ENCODE measurements at regions not wholly inside any gene's neighbourhood (a gene's known extent, or its start where the extent isn't known, plus 50 kb on each side); places are given as distances from the start of the nearest gene placed in this dataset.
"Not testable (repeated sequence)": the region's sequence is repeated elsewhere in the genome, so short reads cannot be mapped to it uniquely, and the experiment has no call there.

DNA sequence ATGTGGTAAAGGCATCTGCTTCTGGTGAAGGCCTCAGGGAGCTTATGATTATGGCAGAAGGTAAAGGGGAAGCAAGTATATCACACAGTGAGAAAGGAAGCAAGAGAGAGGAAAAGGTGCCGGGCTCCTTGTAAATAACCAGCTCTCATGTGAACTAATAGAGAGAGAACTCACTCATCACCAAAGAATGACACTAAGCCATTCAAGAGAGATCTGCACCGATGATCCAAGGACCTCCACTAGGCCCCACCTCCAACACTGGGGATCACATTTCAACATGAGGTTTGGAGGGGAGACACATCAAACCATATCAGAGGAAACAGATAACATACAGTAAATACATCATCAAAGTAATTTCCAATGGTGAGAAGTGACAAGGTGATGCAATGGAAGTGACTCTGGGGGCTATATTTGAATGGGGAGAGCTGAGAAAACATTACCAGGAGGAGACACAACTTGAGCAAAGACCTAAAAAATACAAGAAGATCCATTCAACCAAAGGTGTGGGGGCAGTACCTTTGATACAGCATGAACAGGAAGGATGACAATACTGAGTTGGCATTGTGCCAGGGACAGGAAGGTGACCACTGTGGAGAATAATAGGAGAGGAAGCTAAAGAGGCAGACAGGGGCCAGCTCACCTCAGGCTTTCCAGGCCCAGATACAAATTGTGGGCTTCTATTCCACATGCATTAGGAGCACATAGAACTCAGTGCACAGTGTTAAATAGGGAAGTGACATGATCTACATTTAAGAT, 134.4 kb upstream of the GRIP1 start:
- H3K36me3 ChIP-seq, result no peaks in the 10 kb centered on the region
- DNase-seq, result no peak
- no peaks in the 10 kb centered on the region for H3K9me3 ChIP-seq
- TF ChIP-seq, protein P1, sequence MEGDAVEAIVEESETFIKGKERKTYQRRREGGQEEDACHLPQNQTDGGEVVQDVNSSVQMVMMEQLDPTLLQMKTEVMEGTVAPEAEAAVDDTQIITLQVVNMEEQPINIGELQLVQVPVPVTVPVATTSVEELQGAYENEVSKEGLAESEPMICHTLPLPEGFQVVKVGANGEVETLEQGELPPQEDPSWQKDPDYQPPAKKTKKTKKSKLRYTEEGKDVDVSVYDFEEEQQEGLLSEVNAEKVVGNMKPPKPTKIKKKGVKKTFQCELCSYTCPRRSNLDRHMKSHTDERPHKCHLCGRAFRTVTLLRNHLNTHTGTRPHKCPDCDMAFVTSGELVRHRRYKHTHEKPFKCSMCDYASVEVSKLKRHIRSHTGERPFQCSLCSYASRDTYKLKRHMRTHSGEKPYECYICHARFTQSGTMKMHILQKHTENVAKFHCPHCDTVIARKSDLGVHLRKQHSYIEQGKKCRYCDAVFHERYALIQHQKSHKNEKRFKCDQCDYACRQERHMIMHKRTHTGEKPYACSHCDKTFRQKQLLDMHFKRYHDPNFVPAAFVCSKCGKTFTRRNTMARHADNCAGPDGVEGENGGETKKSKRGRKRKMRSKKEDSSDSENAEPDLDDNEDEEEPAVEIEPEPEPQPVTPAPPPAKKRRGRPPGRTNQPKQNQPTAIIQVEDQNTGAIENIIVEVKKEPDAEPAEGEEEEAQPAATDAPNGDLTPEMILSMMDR (IDR thresholded peaks at IDR 0.05), result no peak
- no peaks in the 10 kb centered on the region for H3K4me1 ChIP-seq
- intact Hi-C loops (cut with DNase I), result no loop called here
- no peak overlapping the region for H3K27ac ChIP-seq
- no peak for ATAC-seq
- WGBS, 2 donors, result 40 to 48% methylated on average over 2 of the region's 2 CpGs
- no peak overlapping the region for H3K4me3 ChIP-seq
- no peaks in the 10 kb centered on the region for H3K27me3 ChIP-seq

DNA sequence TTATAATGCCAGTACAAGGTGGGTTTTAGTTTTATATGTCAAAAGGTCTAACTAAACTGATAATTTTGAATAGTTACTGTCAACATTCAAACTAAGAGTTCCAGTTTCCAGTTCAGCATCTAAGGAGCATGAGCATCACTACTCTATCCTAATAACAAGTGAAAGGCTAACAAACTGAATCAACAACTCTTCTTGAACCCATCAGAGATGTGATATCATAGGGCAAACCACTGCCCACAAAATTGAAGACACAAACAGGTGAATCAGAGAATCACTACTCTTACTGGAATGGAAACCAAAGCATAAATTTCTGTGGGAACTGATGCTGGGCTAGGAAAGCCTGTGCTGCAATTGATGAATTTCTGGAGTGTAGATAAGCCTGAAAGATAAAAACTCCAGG, 140.7 kb upstream of the GRIP1 start:
- DNase-seq (no peak), ATAC-seq (no peak)
- intact Hi-C loops (cut with DNase I), result no loop called here
- no peaks in the 10 kb centered on the region for H3K36me3 ChIP-seq
- H3K27me3 ChIP-seq, result no peaks in the 10 kb centered on the region
- H3K4me1 ChIP-seq, result no peaks in the 10 kb centered on the region
- no peak overlapping the region for H3K4me3 ChIP-seq
- no peak overlapping the region for H3K27ac ChIP-seq
- H3K9me3 ChIP-seq, result no peaks in the 10 kb centered on the region
- TF ChIP-seq, protein P1 (IDR thresholded peaks at IDR 0.05), result no peak

DNA sequence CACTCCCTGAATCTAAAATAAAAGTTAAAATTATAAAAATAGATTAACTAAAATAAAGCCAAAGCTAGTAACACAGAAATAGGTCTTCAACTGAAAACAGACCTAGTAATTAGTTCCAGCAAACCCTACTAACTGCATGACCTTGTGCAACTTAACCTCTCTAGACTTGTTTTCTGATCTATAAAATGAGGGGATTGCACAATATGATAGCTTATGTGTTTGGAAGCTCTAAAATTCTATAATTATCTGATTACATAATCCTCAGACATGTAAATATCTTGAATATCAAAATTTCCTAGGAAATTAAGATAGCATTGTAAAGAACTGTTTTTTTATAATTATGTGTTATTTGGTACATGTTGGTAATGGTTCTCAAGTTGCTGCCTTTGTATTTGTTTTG, 144.1 kb upstream of the GRIP1 start:
- TF ChIP-seq, protein P1 (IDR thresholded peaks at IDR 0.05), result no peak
- DNase-seq (no peak), ATAC-seq (no peak)
- Histone ChIP-seq H3K9me3 (no peaks in the 10 kb centered on the region), H3K27ac (no peak overlapping the region), H3K4me1 (no peaks in the 10 kb centered on the region), H3K36me3 (no peaks in the 10 kb centered on the region), H3K4me3 (no peak overlapping the region), H3K27me3 (no peaks in the 10 kb centered on the region)
- intact Hi-C loops (cut with DNase I), result no loop called here

DNA sequence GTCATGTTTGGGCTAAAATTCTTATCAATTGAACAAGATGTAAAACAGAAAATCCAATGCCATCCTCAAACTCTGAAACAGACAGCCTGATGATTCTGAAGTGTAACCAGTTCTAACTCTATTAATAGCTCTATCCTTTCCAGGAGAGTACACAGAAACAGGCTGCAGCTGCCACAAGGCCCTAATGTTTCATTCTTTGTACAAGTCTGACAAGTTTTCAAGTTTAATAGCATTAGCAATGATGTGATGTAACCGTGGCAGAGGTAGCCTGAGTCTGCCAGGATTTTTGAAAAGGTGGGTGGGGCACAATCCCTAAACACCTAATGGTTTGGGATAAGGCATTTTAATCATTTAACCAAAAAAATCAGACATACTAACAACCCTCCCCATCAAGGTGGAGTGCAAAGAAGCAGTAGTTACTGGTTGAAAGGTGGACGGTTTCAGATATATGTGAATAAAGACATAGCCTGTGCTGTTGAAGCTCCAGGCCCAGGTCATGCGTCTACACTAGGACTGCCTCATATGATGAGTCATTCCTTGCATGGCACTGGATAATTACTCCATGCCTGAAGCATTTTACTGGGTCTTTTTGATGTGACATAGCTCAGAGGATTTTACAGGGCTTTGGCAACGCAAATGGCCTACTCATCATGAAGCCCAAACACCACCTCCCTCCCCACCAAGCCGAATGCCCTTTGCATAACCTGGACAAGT, 145.1 kb upstream of the GRIP1 start:
- 79 to 85% methylated on average over 5 of the region's 5 CpGs for WGBS, 2 donors
- H3K27ac ChIP-seq, result no peak overlapping the region
- no peaks in the 10 kb centered on the region for H3K9me3 ChIP-seq
- TF ChIP-seq, protein P1 (IDR thresholded peaks at IDR 0.05), result no peak
- intact Hi-C loops (cut with DNase I), result no loop called here
- ATAC-seq (peak in 1 of 8 donors; percentile 66), DNase-seq (no peak)
- H3K36me3 ChIP-seq, result no peaks in the 10 kb centered on the region
- H3K4me3 ChIP-seq, result no peak overlapping the region
- no peaks in the 10 kb centered on the region for H3K4me1 ChIP-seq
- no peaks in the 10 kb centered on the region for H3K27me3 ChIP-seq

DNA sequence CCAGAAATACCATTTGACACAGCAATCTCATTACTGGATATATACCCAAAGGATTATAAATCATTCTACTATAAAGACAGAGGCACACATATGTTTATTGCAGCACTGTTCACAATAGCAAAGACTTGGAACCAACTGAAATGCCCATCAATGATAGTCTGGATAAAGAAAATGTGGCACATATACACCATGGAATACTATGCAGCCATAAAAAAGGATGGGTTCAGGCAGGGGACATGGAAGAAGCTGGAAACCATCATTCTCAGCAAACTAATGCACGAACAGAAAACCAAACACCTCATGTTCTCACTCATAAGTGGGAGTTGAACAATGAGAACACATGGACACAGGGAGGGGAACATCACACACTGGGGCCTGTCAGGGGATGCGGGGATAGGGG, 147.0 kb upstream of the GRIP1 start:
- H3K27me3 ChIP-seq; H3K36me3 ChIP-seq; H3K27ac ChIP-seq; DNase-seq; H3K9me3 ChIP-seq; H3K4me3 ChIP-seq; H3K4me1 ChIP-seq; intact Hi-C loops (cut with DNase I); ATAC-seq: not testable (repeated sequence)
- 82 to 84% methylated on average over 2 of the region's 2 CpGs for WGBS, 2 donors

Data from heart right ventricle (tissue), 16 donors.